HG02798 (cell line): ENCODE measurements at regions not wholly inside any gene's neighbourhood (a gene's known extent, or its start where the extent isn't known, plus 50 kb on each side); places are given as distances from the start of the nearest gene placed in this dataset.
"Not testable (repeated sequence)": the region's sequence is repeated elsewhere in the genome, so short reads cannot be mapped to it uniquely, and the experiment has no call there.

Source experiments
- ATAC-seq: cut with Tn5 transposase; IDR thresholded peaks from one replicate; pipeline ENCODE4 v1.9.1; 2021; ENCODE audit warnings: mild to moderate bottlenecking; ENCODE audit not compliant: unreplicated experiment, poor library complexity

GRCh38 chr21:41613533-41613909 lies 105.6 kb upstream of the TMPRSS2 start:
- ATAC-seq: no peak

GRCh38 chr21:41612674-41613532 lies 104.9 kb upstream of the TMPRSS2 start:
- ATAC-seq: no peak

- no peak for ATAC-seq
Measured at GRCh38 chr21:41611966-41612606, 104.1 kb upstream of the TMPRSS2 start.

- ATAC-seq: no peak
Measured at GRCh38 chr21:41611441-41611840, 103.5 kb upstream of the TMPRSS2 start.

- ATAC-seq: not testable (repeated sequence)
Measured at GRCh38 chr21:41610840-41611115, 102.8 kb upstream of the TMPRSS2 start.

- ATAC-seq: no peak
Measured at GRCh38 chr21:41610042-41610839, 102.3 kb upstream of the TMPRSS2 start.

GRCh38 chr21:41606706-41607105 lies 98.7 kb upstream of the TMPRSS2 start:
- ATAC-seq: no peak

- ATAC-seq: no peak
Measured at GRCh38 chr21:41605934-41606285, 98.0 kb upstream of the TMPRSS2 start.

GRCh38 chr21:41605178-41605933 lies 97.4 kb upstream of the TMPRSS2 start:
- no peak for ATAC-seq

- no peak for ATAC-seq
Measured at GRCh38 chr21:41604583-41605041, 96.7 kb upstream of the TMPRSS2 start.

- ATAC-seq: no peak
Measured at GRCh38 chr21:41603476-41603875, 95.5 kb upstream of the TMPRSS2 start.

- no peak for ATAC-seq
Measured at GRCh38 chr21:41602531-41602930, 94.6 kb upstream of the TMPRSS2 start.

GRCh38 chr21:41601573-41602368 lies 93.8 kb upstream of the TMPRSS2 start:
- ATAC-seq: no peak

GRCh38 chr21:41600961-41601572 lies 93.1 kb upstream of the TMPRSS2 start:
- ATAC-seq: no peak

GRCh38 chr21:41600556-41600955 lies 92.6 kb upstream of the TMPRSS2 start:
- ATAC-seq: no peak

- no peak for ATAC-seq
Measured at GRCh38 chr21:41600116-41600515, 92.2 kb upstream of the TMPRSS2 start.

- no peak for ATAC-seq
Measured at GRCh38 chr21:41598561-41599431, 90.8 kb upstream of the TMPRSS2 start.

- no peak for ATAC-seq
Measured at GRCh38 chr21:41597811-41598231, 89.9 kb upstream of the TMPRSS2 start.
